ENCODE measurements at regions not wholly inside any gene's neighbourhood (a gene's known extent, or its start where the extent isn't known, plus 50 kb on each side); places are given as distances from the start of the nearest gene placed in this dataset.

DNA sequence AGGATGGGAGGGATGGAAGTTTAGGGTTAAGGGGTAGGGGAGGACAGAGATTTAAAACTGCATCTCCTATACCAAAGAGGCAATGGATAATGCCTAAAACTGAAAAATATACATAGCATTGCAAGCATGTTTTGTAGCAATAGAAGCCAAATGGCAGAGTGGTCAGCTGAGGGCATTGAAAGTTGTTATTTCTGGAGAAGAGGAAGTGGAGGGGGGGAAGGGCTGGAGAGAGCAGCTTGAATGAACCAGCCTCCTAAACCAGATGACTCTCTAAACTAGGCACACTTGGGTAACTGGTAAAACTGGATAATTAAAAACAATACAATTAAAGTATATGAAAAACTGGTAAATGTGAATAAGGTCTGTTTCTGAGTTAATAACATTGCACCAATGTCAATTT lies 70.3 kb upstream of the TP53I11 start:
- TF ChIP-seq, protein P1, sequence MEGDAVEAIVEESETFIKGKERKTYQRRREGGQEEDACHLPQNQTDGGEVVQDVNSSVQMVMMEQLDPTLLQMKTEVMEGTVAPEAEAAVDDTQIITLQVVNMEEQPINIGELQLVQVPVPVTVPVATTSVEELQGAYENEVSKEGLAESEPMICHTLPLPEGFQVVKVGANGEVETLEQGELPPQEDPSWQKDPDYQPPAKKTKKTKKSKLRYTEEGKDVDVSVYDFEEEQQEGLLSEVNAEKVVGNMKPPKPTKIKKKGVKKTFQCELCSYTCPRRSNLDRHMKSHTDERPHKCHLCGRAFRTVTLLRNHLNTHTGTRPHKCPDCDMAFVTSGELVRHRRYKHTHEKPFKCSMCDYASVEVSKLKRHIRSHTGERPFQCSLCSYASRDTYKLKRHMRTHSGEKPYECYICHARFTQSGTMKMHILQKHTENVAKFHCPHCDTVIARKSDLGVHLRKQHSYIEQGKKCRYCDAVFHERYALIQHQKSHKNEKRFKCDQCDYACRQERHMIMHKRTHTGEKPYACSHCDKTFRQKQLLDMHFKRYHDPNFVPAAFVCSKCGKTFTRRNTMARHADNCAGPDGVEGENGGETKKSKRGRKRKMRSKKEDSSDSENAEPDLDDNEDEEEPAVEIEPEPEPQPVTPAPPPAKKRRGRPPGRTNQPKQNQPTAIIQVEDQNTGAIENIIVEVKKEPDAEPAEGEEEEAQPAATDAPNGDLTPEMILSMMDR (IDR thresholded peaks at IDR 0.05; ENCODE audit: insufficient read depth, low read length, missing control alignments), result no peak
- CTCF ChIA-PET, result no interaction called here
- POLR2A ChIA-PET, result no interaction called here
- no peak overlapping the region for H3K4me3 ChIP-seq (ENCODE audit: low read depth, low read length)
- DNase-seq (ENCODE audit: low read depth, low spot score), result no peak

DNA sequence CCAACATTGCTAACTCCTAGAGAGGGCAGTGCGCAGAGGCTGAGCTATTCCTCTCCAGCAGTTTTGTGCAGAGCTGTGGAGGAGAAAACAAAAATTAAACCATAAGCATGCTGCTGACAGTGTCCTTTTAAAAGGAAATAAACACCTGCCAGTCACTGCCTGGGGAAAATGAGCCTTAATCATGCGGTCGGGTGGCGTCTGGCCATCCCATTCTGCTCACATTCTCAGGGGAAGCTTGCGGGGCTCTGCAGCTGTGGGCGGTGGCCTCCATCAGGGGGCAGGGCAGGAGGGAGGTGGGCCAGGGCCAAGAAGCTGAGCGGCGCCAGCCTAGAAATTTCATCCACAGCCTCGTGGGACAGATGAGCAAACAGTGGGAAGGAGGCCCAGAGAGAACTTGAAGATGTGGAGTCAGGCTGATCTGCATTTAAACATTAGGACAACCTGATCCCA lies 71.0 kb upstream of the TP53I11 start:
- ChIA-PET POLR2A (no interaction called here), CTCF (no interaction called here)

GRCh38 chr11:45022294-45023064 lies 71.8 kb upstream of the TP53I11 start:
- no peak for DNase-seq (ENCODE audit: low read depth, low spot score)
- no peak overlapping the region for H3K4me3 ChIP-seq (ENCODE audit: low read depth, low read length)
- TF ChIP-seq, protein P1 (IDR thresholded peaks at IDR 0.05; ENCODE audit: insufficient read depth, low read length, missing control alignments), result no peak
- ChIA-PET CTCF (no interaction called here), POLR2A (no interaction called here)

More for the DNA sequence above, 71.0 kb upstream of the TP53I11 start:
- no peak for DNase-seq (ENCODE audit: low read depth, low spot score)
- H3K4me3 ChIP-seq (ENCODE audit: low read depth, low read length), result no peak overlapping the region
- TF ChIP-seq, protein P1 (IDR thresholded peaks at IDR 0.05; ENCODE audit: insufficient read depth, low read length, missing control alignments), result no peak

GRCh38 chr11:45023065-45023365 lies 72.3 kb upstream of the TP53I11 start:
- TF ChIP-seq, protein P1 (IDR thresholded peaks at IDR 0.05; ENCODE audit: insufficient read depth, low read length, missing control alignments), result no peak
- ChIA-PET CTCF (no interaction called here), POLR2A (no interaction called here)
- DNase-seq (ENCODE audit: low read depth, low spot score), result no peak
- H3K4me3 ChIP-seq (ENCODE audit: low read depth, low read length), result no peak overlapping the region

DNA sequence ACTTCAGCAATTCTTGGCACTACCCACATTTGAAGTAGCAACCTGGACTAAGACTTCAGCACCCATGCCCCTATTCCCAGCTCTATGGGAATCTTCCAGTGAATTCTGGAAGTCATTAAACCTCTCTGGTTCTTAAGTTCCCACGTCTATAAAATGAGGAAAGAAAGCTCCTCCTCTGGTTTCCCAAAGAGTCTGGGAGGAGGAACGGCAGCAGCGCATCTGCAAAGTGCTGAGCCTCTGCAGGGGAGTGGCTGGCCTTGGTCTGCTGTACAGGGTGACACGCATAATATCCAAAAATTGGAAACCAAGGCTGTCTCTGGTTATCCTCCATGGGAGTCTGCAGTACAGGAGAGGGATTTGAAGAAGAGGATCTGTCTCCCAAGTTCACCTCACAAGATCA lies 73.6 kb upstream of the TP53I11 start:
- TF ChIP-seq, protein P1 (IDR thresholded peaks at IDR 0.05; ENCODE audit: insufficient read depth, low read length, missing control alignments), result no peak
- POLR2A ChIA-PET, result no interaction called here
- no peak for DNase-seq (ENCODE audit: low read depth, low spot score)
- CTCF ChIA-PET, result no interaction called here
- H3K4me3 ChIP-seq (ENCODE audit: low read depth, low read length), result no peak overlapping the region

DNA sequence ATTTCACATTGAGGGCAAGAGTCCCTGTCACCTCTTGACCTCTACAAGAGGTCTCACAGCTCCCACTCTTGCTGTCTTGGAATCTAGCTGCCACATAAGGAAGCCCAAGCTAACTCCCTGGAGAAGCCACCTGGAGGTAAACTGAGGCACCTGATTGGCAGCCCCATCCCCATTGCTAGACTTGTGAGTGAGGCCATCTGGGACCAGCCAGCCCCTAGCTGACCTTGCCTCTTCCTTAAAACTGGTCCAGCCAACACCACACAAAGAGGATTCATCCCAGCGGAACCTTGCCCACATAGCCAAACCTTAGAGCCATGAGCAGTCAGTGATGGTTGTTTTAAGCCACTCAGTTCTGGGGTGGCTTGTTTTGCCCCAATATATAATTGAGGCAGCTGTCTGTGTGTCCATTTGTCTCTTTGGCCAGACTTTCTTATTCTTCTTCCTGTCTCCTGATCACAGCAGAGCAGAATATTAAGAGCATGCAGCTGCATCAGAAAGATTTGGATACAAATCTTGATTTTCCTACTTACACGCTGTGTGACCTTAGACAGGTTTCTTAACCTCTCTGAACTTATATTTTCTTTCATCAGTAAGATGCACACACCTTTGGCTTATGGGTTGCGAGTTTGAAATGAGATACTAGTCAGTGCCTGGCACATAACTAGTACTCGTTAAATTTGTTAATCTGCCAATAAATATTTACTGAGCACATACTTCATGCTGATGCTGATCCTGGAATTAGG lies 74.3 kb upstream of the TP53I11 start:
- ChIA-PET POLR2A (no interaction called here), CTCF (no interaction called here)
- DNase-seq (ENCODE audit: low read depth, low spot score), result no peak
- H3K4me3 ChIP-seq (ENCODE audit: low read depth, low read length), result no peak overlapping the region
- TF ChIP-seq, protein P1 (IDR thresholded peaks at IDR 0.05; ENCODE audit: insufficient read depth, low read length, missing control alignments), result no peak

Measured in AG04449 (cell line).